H9 (cell line): ENCODE measurements at regions not wholly inside any gene's neighbourhood (a gene's known extent, or its start where the extent isn't known, plus 50 kb on each side); places are given as distances from the start of the nearest gene placed in this dataset.

Experiments used
- DNase-seq: peaks from one replicate; pipeline ENCODE4 v3.0.0-alpha.2; 2017
- H2AFZ ChIP-seq: one replicate; pipeline ENCODE4 v1.6.1; 2013; ENCODE audit warnings: mild to moderate bottlenecking, low read length, control low read depth, moderate library complexity
- H2AK5ac ChIP-seq: 2 replicates; pipeline ENCODE4 v1.6.1; 2013; ENCODE audit warnings: low read length, control low read depth, mixed read lengths; ENCODE audit not compliant: insufficient read length
- H2BK120ac ChIP-seq: one replicate; pipeline ENCODE4 v1.6.1; 2013; ENCODE audit warnings: low read depth, mild to moderate bottlenecking, low read length, control low read depth, inconsistent platforms; ENCODE audit not compliant: poor library complexity, severe bottlenecking
- H2BK12ac ChIP-seq: 2 replicates; pipeline ENCODE4 v1.6.1; 2013; ENCODE audit warnings: low read length, control low read depth, mixed read lengths, low read depth; ENCODE audit not compliant: insufficient read length
- H2BK15ac ChIP-seq: 2 replicates; pipeline ENCODE4 v1.6.1; 2013; ENCODE audit warnings: low read depth, low read length, control low read depth
- H2BK20ac ChIP-seq: one replicate; pipeline ENCODE4 v1.6.1; 2013; ENCODE audit warnings: low read depth, mild to moderate bottlenecking, low read length, control low read depth, inconsistent platforms; ENCODE audit not compliant: poor library complexity, severe bottlenecking
- H2BK5ac ChIP-seq: 2 replicates; pipeline ENCODE4 v1.6.1; 2013; ENCODE audit warnings: low read length, control low read depth, mixed read lengths; ENCODE audit not compliant: insufficient read length
- H3K14ac ChIP-seq: 2 replicates; pipeline ENCODE4 v1.6.1; 2013; ENCODE audit warnings: low read length, control low read depth; ENCODE audit not compliant: insufficient read depth
- H3K18ac ChIP-seq: 2 replicates; pipeline ENCODE4 v1.6.1; 2013; ENCODE audit warnings: low read depth, mild to moderate bottlenecking, mixed read lengths, low read length, control low read depth; ENCODE audit not compliant: insufficient read length
- H3K23ac ChIP-seq: 2 replicates; pipeline ENCODE4 v1.6.1; 2013; ENCODE audit warnings: low read length, control low read depth, mixed read lengths, low read depth; ENCODE audit not compliant: insufficient read length
- H3K23me2 ChIP-seq: 2 replicates; pipeline ENCODE4 v1.6.1; 2013; ENCODE audit warnings: low read depth, mild to moderate bottlenecking, mixed read lengths, low read length, control low read depth; ENCODE audit not compliant: insufficient read length, poor library complexity, severe bottlenecking
- H3K27ac ChIP-seq: 2 replicates; pipeline ENCODE4 v1.5.1; 2013; ENCODE audit warnings: low read length, control low read depth, mixed read lengths, low read depth; ENCODE audit not compliant: insufficient read length
- H3K27me3 ChIP-seq: 2 replicates; pipeline ENCODE4 v1.6.1; 2013; ENCODE audit warnings: low read length, control low read depth, inconsistent platforms; ENCODE audit not compliant: insufficient read depth
- H3K4ac ChIP-seq: 2 replicates; pipeline ENCODE4 v1.6.1; 2013; ENCODE audit warnings: low read depth, mild to moderate bottlenecking, control low read depth, inconsistent platforms, low read length, moderate library complexity
- H3K4me1 ChIP-seq: 2 replicates; pipeline ENCODE4 v1.6.1; 2013; ENCODE audit warnings: low read length, control low read depth, inconsistent platforms; ENCODE audit not compliant: insufficient read depth
- H3K4me2 ChIP-seq: 2 replicates; pipeline ENCODE4 v1.6.1; 2013; ENCODE audit warnings: low read length, control low read depth, mixed read lengths; ENCODE audit not compliant: insufficient read length, insufficient read depth
- H3K56ac ChIP-seq: 2 replicates; pipeline ENCODE4 v1.6.1; 2013; ENCODE audit warnings: low read depth, mild to moderate bottlenecking, mixed read lengths, low read length, control low read depth; ENCODE audit not compliant: insufficient read length
- H3K79me1 ChIP-seq: 2 replicates; pipeline ENCODE4 v1.6.1; 2013; ENCODE audit warnings: low read depth, mild to moderate bottlenecking, moderate library complexity, low read length, control low read depth, inconsistent platforms; ENCODE audit not compliant: insufficient read depth, poor library complexity, severe bottlenecking
- H3K79me2 ChIP-seq: 2 replicates; pipeline ENCODE4 v1.6.1; 2013; ENCODE audit warnings: low read length, control low read depth, inconsistent platforms; ENCODE audit not compliant: insufficient read depth
- H3K9ac ChIP-seq: 2 replicates; pipeline ENCODE4 v1.6.1; 2013; ENCODE audit warnings: low read length, control low read depth, mixed read lengths; ENCODE audit not compliant: insufficient read length; ENCODE audit errors: extremely low read depth
- H3K9me3 ChIP-seq: one replicate; pipeline ENCODE4 v1.6.1; 2013; ENCODE audit warnings: low read depth, low read length, inconsistent platforms; ENCODE audit not compliant: control insufficient read depth
- H3T11ph ChIP-seq: one replicate; pipeline ENCODE4 v1.6.1; 2013; ENCODE audit warnings: mild to moderate bottlenecking, low read length, control low read depth, inconsistent platforms
- H4K20me1 ChIP-seq: one replicate; pipeline ENCODE4 v1.6.1; 2013; ENCODE audit not compliant: control insufficient read depth, insufficient read length, insufficient read depth
- H4K5ac ChIP-seq: 2 replicates; pipeline ENCODE4 v1.6.1; 2013; ENCODE audit warnings: low read depth, mild to moderate bottlenecking, mixed read lengths, low read length, control low read depth; ENCODE audit not compliant: insufficient read length
- H4K8ac ChIP-seq: replicated peaks from 2 replicates; pipeline ENCODE4 v1.6.1; 2013; ENCODE audit warnings: low read length, control low read depth, mixed read lengths, low read depth; ENCODE audit not compliant: insufficient read length
- H4K91ac ChIP-seq: 2 replicates; pipeline ENCODE4 v1.6.1; 2013; ENCODE audit warnings: low read depth, mild to moderate bottlenecking, moderate library complexity, mixed read lengths, low read length, control low read depth; ENCODE audit not compliant: insufficient read length
- H3K27ac Mint-ChIP-seq, 3 experiments: 2 replicates in 2 of 3; 3 replicates in 1 of 3; pipeline ENCODE4 v1.8.0; 2020 to 2021; ENCODE audit warnings: mixed read lengths in 3 of 3, mild to moderate bottlenecking in 1 of 3, moderate library complexity in 1 of 3
- H3K27me3 Mint-ChIP-seq: 2 replicates; pipeline ENCODE4 v1.8.0; 2021; ENCODE audit warnings: low read depth, mild to moderate bottlenecking, moderate library complexity, mixed read lengths
- H3K36me3 Mint-ChIP-seq, 3 experiments: 2 replicates in 2 of 3; 3 replicates in 1 of 3; pipeline ENCODE4 v1.8.0; 2020 to 2021; ENCODE audit warnings: low read depth in 3 of 3, mixed read lengths in 3 of 3; ENCODE audit not compliant: insufficient read depth in 1 of 3
- H3K4me1 Mint-ChIP-seq, 2 experiments: 2 replicates each; pipeline ENCODE4 v1.8.0; 2020; ENCODE audit warnings: mixed read lengths in 2 of 2
- H3K4me3 Mint-ChIP-seq, 2 experiments: 2 replicates in 1 of 2; 3 replicates in 1 of 2; pipeline ENCODE4 v1.8.0; 2020 to 2021; ENCODE audit warnings: mild to moderate bottlenecking in 2 of 2, mixed read lengths in 2 of 2, moderate library complexity in 1 of 2
- H3K9me3 Mint-ChIP-seq, 2 experiments: 2 replicates in 1 of 2; 3 replicates in 1 of 2; pipeline ENCODE4 v1.8.0; 2020; ENCODE audit warnings: mild to moderate bottlenecking in 2 of 2, mixed read lengths in 2 of 2, moderate library complexity in 1 of 2
- CTCF ChIP-seq: fragments of 200-600 bp; sonication (generic); conservative IDR thresholded peaks from 3 replicates; pipeline ENCODE4 v1.8.0; 2021; ENCODE audit warnings: antibody characterized with exemption, mild to moderate bottlenecking
- WGBS: extraction: QIAGEN DNeasy Blood & Tissue Kit; methylation state at CpG from one replicate; pipeline ENCODE4 v1.1.7; 2013; ENCODE audit warnings: missing lambda C conversion rate, low lambda C conversion rate, mixed read lengths; ENCODE audit not compliant: insufficient read length; ENCODE audit errors: extremely low coverage; 5-methylcytosine and 5-hydroxymethylcytosine counted together

DNA sequence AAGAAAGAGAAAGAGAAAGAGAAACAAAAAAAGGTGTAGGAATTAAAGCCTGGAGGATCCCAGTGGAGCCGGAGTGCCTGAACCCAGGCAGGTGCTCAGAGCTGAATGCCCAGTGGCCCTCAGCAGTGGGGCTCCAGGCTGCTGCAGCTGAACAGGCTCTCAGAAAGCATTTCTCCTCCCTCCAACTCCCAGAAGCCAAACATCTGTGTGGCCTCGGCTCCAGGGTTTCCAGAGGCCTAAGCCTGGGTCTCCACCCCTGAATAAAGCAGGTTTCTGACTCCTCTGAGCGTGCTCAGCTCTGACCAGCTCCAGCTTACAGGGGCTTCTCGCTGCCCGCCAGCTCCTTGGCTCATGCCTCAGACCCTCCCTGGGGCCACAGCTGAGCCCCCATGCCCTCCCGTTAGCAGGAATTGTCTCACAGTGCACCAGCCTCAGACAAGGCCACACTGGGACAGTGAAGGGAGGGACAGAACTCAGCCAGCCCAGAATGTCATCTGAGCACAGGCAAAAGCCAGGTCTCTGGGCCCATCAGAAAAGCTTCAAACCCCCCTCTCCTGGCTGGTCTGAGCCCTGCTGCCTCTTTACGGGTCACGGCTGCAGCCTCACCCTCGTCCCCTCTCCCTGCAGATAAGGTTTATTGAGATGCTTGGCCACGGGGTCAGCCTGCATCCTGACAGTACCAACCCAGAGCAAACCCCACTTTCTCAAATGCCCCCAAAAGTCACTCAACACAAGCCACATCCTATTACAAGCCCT, 114.4 kb upstream of the PPP1R26 start:
- H2BK12ac ChIP-seq, result no peak overlapping the region
- Mint-ChIP-seq H3K27me3 (peaks cover 2% of the 10 kb centered on the region), H3K9me3 (peaks cover 7 to 8% of the 10 kb centered on the region in 2 experiments; a peak in 4 of 5 replicates), H3K4me1 (peaks cover 32 to 40% of the 10 kb centered on the region in 2 experiments), H3K36me3 (peaks cover 0 to 9% (median 4%) of the 10 kb centered on the region in 3 experiments; a peak in 4 of 7 replicates), H3K27ac (peak overlapping the region in 2 of 3 experiments; percentile 72 to 73; a peak in 3 of 7 replicates), H3K4me3 (no peak overlapping the region)
- no peak overlapping the region for H2BK120ac ChIP-seq
- no peak overlapping the region for H2AFZ ChIP-seq
- no peak overlapping the region for H2BK15ac ChIP-seq
- H2BK20ac ChIP-seq, result no peak overlapping the region
- H3K23ac ChIP-seq, result no peak overlapping the region
- no peak overlapping the region for H3T11ph ChIP-seq
- H4K5ac ChIP-seq, result no peak overlapping the region
- H4K91ac ChIP-seq, result no peak overlapping the region
- peak overlapping the region; percentile 40 for H3K18ac ChIP-seq
- WGBS, result no CpG with 5 or more reads among the region's 10 CpGs
- no peak for TF ChIP-seq CTCF
- DNase-seq, result no peak
- no peaks in the 10 kb centered on the region for H3K9me3 ChIP-seq
- H3K27ac ChIP-seq, result no peak overlapping the region
- no peak overlapping the region for H3K4me2 ChIP-seq
- no peak overlapping the region for H4K8ac ChIP-seq
- H3K56ac ChIP-seq, result no peak overlapping the region
- no peak overlapping the region for H3K9ac ChIP-seq
- no peaks in the 10 kb centered on the region for H3K79me1 ChIP-seq
- H2AK5ac ChIP-seq, result no peak overlapping the region
- no peak overlapping the region for H2BK5ac ChIP-seq
- H4K20me1 ChIP-seq, result no peaks in the 10 kb centered on the region
- H3K79me2 ChIP-seq, result no peaks in the 10 kb centered on the region
- peaks cover 4% of the 10 kb centered on the region for H3K4me1 ChIP-seq
- H3K14ac ChIP-seq, result no peak overlapping the region
- no peaks in the 10 kb centered on the region for H3K23me2 ChIP-seq
- no peak overlapping the region for H3K4ac ChIP-seq
- H3K27me3 ChIP-seq, result no peaks in the 10 kb centered on the region
